NCI-H2196 treated with DMSO at 0.1 percent for 48 hours (cell line): ENCODE measurements at regions not wholly inside any gene's neighbourhood (a gene's known extent, or its start where the extent isn't known, plus 50 kb on each side); places are given as distances from the start of the nearest gene placed in this dataset.

Experiments
- DNase-seq: peaks from one replicate; lab custom pipeline; 2025; ENCODE audit not compliant: unreplicated experiment; lab: John Stamatoyannopoulos, UW

GRCh38 chr13:73419186-73419585 lies 360.4 kb downstream of the KLF5 start:
- no peak for DNase-seq

GRCh38 chr13:73417012-73417615 lies 358.3 kb downstream of the KLF5 start:
- no peak for DNase-seq

DNA sequence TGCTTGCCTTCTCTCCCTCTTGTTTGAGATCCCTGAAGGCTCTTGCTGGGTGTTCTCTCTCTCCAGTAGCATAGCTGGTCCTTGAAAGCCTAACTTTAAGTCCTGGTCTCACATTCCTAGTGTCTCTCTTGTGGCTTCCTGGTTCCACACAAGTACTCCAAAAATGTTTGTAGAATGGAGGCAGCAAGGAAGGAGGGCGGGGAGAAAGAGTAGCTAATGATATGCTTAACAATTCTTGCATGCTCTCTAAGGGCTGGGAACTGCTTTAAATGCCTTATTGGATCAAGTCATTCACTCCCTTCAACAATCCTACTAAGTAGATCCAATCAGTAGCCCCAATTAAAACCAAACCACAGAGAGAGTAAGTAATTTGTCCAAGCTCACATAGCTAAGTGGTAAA lies 357.3 kb downstream of the KLF5 start:
- no peak for DNase-seq

DNA sequence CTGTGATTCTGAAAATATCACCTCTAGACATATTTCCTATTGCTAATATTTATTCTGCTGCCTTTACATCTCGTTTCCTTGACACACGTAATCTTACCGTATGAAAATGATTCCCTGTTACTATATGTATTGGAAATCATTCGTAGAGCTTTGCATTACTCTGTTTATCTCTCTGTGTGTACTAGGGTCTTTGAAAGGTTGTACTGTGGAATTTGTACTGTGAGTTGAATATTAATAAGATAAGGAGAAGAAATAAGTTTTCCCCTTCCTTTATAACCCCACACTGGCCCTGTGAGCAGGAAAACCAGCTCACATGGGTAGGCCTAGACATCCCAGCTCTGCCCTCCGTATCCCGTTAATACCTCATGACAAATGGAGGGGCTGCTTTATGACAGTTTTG lies 354.9 kb downstream of the KLF5 start:
- no peak for DNase-seq

GRCh38 chr13:73412933-73413332 lies 354.1 kb downstream of the KLF5 start:
- no peak for DNase-seq

DNA sequence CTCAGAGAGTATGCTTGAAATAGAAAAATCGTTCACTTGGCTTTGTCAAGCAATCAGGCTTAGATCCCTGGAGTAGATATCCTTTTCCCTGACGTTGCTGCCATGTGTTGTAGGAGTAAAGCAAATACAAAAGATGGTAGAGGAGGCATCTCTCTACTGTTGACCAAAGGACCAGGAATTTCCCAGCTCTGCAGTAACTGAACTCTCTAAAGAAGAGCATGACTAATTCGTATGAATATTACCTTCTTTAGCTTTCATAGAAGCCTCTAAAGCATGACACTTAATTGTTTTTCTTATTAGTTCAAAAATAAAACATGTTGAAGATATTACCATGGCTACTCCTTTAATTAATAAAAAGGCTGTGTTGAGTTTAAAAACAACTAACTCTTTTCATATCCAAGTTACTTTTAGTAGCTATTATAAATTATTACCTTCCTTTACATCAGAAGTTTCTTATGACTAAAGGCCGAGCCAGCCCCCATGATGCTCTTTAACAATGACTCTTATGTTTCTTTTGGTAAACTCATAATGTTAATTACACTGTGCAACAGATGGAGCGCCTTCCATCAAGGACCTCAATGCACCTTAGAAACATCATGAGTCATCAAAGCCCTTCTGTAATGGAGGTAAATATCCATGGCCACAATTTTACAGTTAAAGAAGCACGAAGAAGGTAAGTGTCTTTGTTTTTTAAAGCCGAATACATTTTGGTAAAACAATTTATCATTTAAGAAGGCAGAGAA lies 352.4 kb downstream of the KLF5 start:
- no peak for DNase-seq

GRCh38 chr13:73406454-73406853 lies 347.6 kb downstream of the KLF5 start:
- DNase-seq: no peak

DNA sequence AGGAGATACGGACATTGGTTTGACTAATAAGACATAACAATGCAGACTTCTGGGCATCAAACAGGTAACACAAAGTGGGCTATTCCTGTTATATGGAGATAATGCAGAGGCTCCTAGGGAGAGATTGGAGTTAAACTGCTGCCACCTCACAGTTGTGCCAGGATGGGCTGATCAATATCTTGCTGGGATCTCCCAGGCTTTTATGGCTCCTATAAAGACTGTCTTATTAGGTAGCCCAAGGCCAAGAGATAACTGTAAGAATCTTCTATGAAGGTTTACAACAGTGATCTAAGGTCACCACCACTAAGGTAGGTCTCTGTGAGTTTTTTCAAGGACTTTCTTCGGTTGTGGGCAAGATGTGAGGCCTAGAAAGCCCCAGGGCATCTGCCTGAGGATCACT lies 345.8 kb downstream of the KLF5 start:
- no peak for DNase-seq

GRCh38 chr13:73403355-73404120 lies 344.7 kb downstream of the KLF5 start:
- DNase-seq: no peak

DNA sequence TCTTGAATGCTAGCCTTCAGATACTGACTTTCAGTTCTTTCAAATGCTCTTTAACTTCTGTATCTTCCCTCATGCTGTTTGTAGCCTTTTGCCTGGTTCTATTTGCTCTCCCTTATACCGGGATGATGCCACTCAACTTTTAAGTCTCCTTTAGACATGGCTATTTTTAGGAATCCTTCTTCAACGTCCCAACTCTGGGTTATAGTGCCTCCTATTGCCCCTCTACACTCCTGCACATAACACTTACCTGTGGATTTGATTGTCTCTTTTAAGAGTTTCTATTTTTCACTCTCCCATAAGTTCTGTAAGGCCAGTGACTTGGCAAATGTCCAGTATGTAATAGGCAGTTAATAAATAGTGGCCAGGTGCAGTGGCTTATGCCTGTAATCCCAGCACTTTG lies 343.0 kb downstream of the KLF5 start:
- no peak for DNase-seq

DNA sequence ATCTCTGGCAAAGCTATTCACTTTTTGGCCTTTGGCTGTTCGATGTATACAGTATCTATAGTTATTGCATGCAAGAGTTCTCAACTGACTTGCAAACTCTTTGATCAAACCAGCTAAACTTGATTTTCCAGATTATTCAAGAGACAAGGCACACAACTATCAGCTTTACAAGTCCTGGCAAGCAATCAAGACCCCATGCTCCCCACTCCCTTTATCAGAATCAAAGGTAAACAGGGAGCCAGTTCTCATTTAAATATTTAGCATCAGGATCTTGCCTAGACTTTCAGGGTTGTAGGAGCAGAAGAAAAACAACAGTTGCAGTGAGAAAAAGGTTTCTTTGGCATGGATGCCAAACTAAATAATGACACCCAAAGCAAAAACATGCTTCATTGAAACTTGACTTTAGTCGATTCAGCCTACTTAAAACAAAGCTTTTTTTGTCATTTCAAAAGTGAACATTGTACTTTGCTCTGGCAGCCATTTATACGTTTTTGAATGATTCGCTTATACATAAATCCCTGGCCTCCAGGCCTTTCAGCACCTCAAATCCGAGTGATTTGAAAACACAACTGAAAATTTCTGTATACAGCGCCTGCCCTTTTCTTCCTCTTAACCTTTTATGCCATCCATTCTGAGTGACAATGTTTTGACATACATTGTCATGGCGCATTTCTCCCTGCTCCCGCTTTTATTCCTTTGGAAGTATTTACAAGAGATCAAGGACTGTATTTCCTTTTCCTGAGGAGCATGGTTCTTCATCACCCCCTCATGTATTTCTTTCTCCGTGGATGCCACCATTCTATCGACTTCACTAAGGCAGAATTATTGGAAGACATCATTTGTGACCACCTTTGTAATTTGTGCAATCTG lies 340.8 kb downstream of the KLF5 start:
- DNase-seq: no peak

GRCh38 chr13:73397496-73398305 lies 338.9 kb downstream of the KLF5 start:
- DNase-seq: no peak

- no peak for DNase-seq
These were observed 335.3 kb downstream of the KLF5 start for GRCh38 chr13:73394066-73394465.

DNA sequence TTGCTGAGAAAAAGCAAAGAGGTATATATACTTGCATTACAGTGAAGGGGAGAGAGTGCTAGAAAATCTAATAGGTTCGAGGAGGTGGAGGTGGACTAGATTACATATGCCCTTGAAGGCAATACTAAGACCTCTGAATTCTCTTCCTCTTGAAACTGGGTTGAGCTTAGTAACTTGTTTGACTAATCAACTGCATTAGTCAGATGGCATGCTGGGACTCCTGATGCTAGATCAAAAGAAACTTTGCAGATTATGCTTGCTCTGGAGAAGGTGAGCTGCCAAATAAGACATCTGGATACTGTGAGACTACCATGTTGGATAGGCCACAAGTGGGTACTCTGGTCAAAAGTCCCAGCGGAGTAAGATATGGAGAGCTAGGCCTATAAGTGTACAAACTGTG lies 331.3 kb downstream of the KLF5 start:
- DNase-seq: no peak

GRCh38 chr13:73388586-73388985 lies 329.8 kb downstream of the KLF5 start:
- no peak for DNase-seq

DNA sequence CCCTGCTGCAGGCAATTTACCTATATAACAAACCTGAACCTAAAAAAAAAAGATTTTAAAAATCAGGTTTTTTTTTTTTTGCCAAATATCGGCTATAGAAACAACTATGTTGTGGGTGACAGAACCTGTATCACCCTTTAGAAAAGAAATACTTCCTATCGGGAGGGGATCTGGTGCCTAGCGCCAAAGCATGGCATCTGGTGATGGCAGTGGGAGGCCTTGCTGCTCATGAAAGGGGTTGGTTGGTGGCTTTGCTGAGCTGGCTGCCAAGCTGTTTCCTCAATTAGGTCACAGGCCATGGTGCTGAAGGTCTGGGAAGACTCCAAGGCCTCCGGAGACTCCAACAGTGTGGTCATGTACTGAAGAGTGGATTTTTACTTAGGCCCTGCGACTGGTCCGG lies 328.5 kb downstream of the KLF5 start:
- no peak for DNase-seq

DNA sequence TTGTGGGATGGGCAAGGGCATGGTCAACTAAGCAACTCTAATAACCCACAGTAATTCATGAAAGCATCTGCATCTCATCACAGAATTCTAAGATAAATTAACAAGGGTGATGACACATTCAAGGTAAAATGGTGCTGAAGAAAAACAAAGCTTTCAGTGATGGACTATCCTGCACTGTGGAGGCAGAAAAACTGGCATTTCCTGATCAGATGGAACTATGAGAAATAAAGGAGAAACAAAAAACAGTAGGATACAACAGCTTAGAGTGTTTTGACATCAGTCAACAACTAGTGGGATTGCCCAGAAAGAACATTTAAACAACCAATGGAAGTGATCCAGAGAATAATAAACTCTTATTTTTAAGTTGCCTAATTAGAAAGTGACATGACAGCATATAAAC lies 327.0 kb downstream of the KLF5 start:
- DNase-seq: no peak

- no peak for DNase-seq
These were observed 314.1 kb downstream of the KLF5 start for GRCh38 chr13:73372666-73373627.

GRCh38 chr13:73370066-73370465 lies 311.3 kb downstream of the KLF5 start:
- DNase-seq: no peak
